K562 (cell line): ENCODE measurements at regions not wholly inside any gene's neighbourhood (a gene's known extent, or its start where the extent isn't known, plus 50 kb on each side); places are given as distances from the start of the nearest gene placed in this dataset.

Experiments
- ATAC-seq: fragments of 200-7000 bp; cut with Tn5 transposase; 3 replicates; pipeline ENCODE4 v1.9.1; 2020; ENCODE audit warnings: moderate library complexity
- BruUV-seq: library from RNA; stranded (reverse); fragments of 400-500 nt; replicated peaks from 2 replicates; lab custom pipeline; 2021; lab: Mats Ljungman, UMichigan
- CTCF ChIA-PET: fragments of 300-600 bp; formaldehyde crosslinking; extraction: SDS; loops from one replicate; lab custom pipeline; 2021; ENCODE audit warnings: low intra/inter-chr PET ratio; lab: Yijun Ruan, JAX
- POLR2A ChIA-PET: fragments of 300-600, 350-650 bp; sonication (Branson Sonifier 250); formaldehyde crosslinking; extraction: SDS; loops from one replicate; lab custom pipeline; 2021; ENCODE audit warnings: antibody characterized with exemption, inconsistent platforms; lab: Yijun Ruan, JAX
- DNase-seq, 4 experiments: peaks; one replicate each; pipeline versions ENCODE4 v3.0.0 to v3.0.0-alpha.2; 2011 to 2018; ENCODE audit warnings: low spot score in 3 of 4, mixed read lengths in 3 of 4; ENCODE audit errors: extremely low read depth in 1 of 4
- FAIRE-seq: peaks from 2 replicates; lab custom pipeline; 2011; peaks lifted over from hg19 to GRCh38; lab: Jason Lieb, UNC
- H2AFZ ChIP-seq: 2 replicates; pipeline ENCODE4 v1.6.0; 2011; ENCODE audit warnings: low read depth, low read length, control low read depth, inconsistent platforms
- H3K27ac ChIP-seq: fragments of 200-600 bp; 3 replicates; pipeline ENCODE4 v1.8.0; 2011; ENCODE audit warnings: low read depth, mild to moderate bottlenecking, control low read depth, inconsistent platforms, low read length, moderate library complexity, mixed read lengths; ENCODE audit errors: extremely low read depth
- H3K27me3 ChIP-seq, 2 experiments: fragments of 300-600 bp in 1 of 2; 2 replicates in 1 of 2; 3 replicates in 1 of 2; pipeline versions ENCODE4 v1.6.0 to v1.8.0; 2011; ENCODE audit warnings: inconsistent platforms in 2 of 2, low read length in 2 of 2, mild to moderate bottlenecking in 1 of 2, mixed read lengths in 1 of 2, moderate library complexity in 1 of 2; ENCODE audit not compliant: control insufficient read depth in 2 of 2, insufficient read depth in 2 of 2
- H3K36me3 ChIP-seq: fragments of 300-600 bp; 3 replicates; pipeline ENCODE4 v1.8.0; 2011; ENCODE audit warnings: mild to moderate bottlenecking, low read length, inconsistent platforms; ENCODE audit not compliant: control insufficient read depth, insufficient read depth
- H3K4me1 ChIP-seq, 2 experiments: fragments of 200-600 bp in 1 of 2; replicated peaks in 1 of 2; 2 replicates in 1 of 2; 3 replicates in 1 of 2; pipeline versions ENCODE4 v1.5.1 to v1.8.0; 2011; ENCODE audit warnings: inconsistent platforms in 2 of 2, low read length in 2 of 2, mild to moderate bottlenecking in 1 of 2, mixed read lengths in 1 of 2, moderate library complexity in 1 of 2; ENCODE audit not compliant: control insufficient read depth in 2 of 2, insufficient read depth in 2 of 2
- H3K4me2 ChIP-seq: 2 replicates; pipeline ENCODE4 v1.6.1; 2011; ENCODE audit warnings: low read length, control low read depth, inconsistent platforms, mixed read lengths; ENCODE audit not compliant: insufficient read depth
- H3K4me3 ChIP-seq: fragments of 200-600 bp; sonication (generic), shearing (Covaris generic); 2 replicates; pipeline ENCODE4 v1.5.1; 2016; ENCODE audit warnings: control low read depth, inconsistent platforms
- H3K79me2 ChIP-seq: fragments of 200-600 bp; 3 replicates; pipeline ENCODE4 v1.8.0; 2011; ENCODE audit warnings: low read length, inconsistent platforms; ENCODE audit not compliant: control insufficient read depth, insufficient read depth
- H3K9ac ChIP-seq, 2 experiments: 2 replicates each; pipeline versions ENCODE4 v1.6.0 to v1.6.1; 2011; ENCODE audit warnings: low read depth in 2 of 2, low read length in 2 of 2, control low read depth in 1 of 2, inconsistent platforms in 1 of 2, mild to moderate bottlenecking in 1 of 2, mixed read lengths in 1 of 2; ENCODE audit not compliant: insufficient read depth in 1 of 2
- H3K9me1 ChIP-seq: one replicate; pipeline ENCODE4 v1.6.0; 2011; ENCODE audit warnings: inconsistent platforms, mild to moderate bottlenecking, low read length, moderate library complexity; ENCODE audit not compliant: control insufficient read depth, insufficient read depth
- H3K9me3 ChIP-seq: replicated peaks from 2 replicates; pipeline ENCODE4 v1.5.1; 2011; ENCODE audit warnings: low read depth, low read length, inconsistent platforms; ENCODE audit not compliant: control insufficient read depth, insufficient read depth
- H4K20me1 ChIP-seq: replicated peaks from 2 replicates; pipeline ENCODE4 v1.6.1; 2011; ENCODE audit warnings: low read length, inconsistent platforms, mixed read lengths; ENCODE audit not compliant: control insufficient read depth, insufficient read depth
- BCLAF1 ChIP-seq, 2 experiments: fragments of 450-650 bp in 1 of 2; IDR thresholded peaks; 2 replicates each; pipeline ENCODE4 v1.6.1; 2011 to 2017; ENCODE audit warnings: low read depth in 2 of 2, antibody characterized with exemption in 1 of 2, borderline replicate concordance in 1 of 2, low read length in 1 of 2, mild to moderate bottlenecking in 1 of 2, mixed read lengths in 1 of 2; ENCODE audit not compliant: control insufficient read depth in 1 of 2
- EGR1 ChIP-seq: fragments of 450-650 bp; conservative IDR thresholded peaks from 2 replicates; pipeline ENCODE4 v1.6.1; 2017; ENCODE audit warnings: mild to moderate bottlenecking
- NR4A1 ChIP-seq, 2 experiments: fragments of 250-450 bp in 1 of 2; fragments of 450-650 bp in 1 of 2; sonication (Bioruptor Pico) in 1 of 2; IDR thresholded peaks; 2 replicates each; pipeline versions ENCODE4 v1.4.0 to v1.6.1; 2016 to 2020; ENCODE audit warnings: mild to moderate bottlenecking in 2 of 2, missing compliant biosample characterization in 1 of 2, missing genetic modification characterization in 1 of 2, moderate library complexity in 1 of 2
- SMAD3 ChIP-seq: fragments of 450-650 bp; formaldehyde crosslinking; conservative IDR thresholded peaks from 2 replicates; pipeline ENCODE4 v1.4.0; 2020; ENCODE audit warnings: mild to moderate bottlenecking
- SREBF1 ChIP-seq: fragments of 150-350 bp; IDR thresholded peaks from 2 replicates; pipeline ENCODE4 v1.6.1; 2014; ENCODE audit warnings: antibody characterized with exemption, low read depth, low read length, borderline replicate concordance
- STAT5A ChIP-seq: IDR thresholded peaks from 2 replicates; pipeline ENCODE4 v1.6.1; 2012; ENCODE audit warnings: low read length, inconsistent platforms, borderline replicate concordance
- ZNF511 ChIP-seq: sonication (generic); formaldehyde crosslinking; IDR thresholded peaks from 2 replicates; pipeline ENCODE4 v1.8.0; 2022; ENCODE audit warnings: mild to moderate bottlenecking, missing genetic modification reagents
- WGBS: fragments of 100-300 bp; shearing (Covaris generic); methylation state at CpG from one replicate; pipeline ENCODE4 v1.1.6; 2016; ENCODE audit warnings: low coverage, mixed read lengths; ENCODE audit not compliant: insufficient coverage; ENCODE audit errors: missing lambda C conversion rate; 5-methylcytosine and 5-hydroxymethylcytosine counted together
- in situ Hi-C: fragments of 300-500 bp; cut with MboI; formaldehyde crosslinking; loops from 4 replicates; pipeline ENCODE4 v1.15.0; 2018; ENCODE audit warnings: inconsistent platforms, mixed read lengths
- intact Hi-C: fragments of 100-400 bp; cut with micrococcal nuclease; formaldehyde crosslinking; loops from 2 replicates; pipeline ENCODE4 v1.14.2; 2022

- TF ChIP-seq BCLAF1 (IDR thresholded peaks at IDR 0.05; ENCODE audit: borderline replicate concordance in 1 of 2, control insufficient read depth in 1 of 2, low read depth in 2 of 2, low read length in 1 of 2) (no peak), STAT5A (no peak), ZNF511 (CRISPR knock-in tag) (no peak), EGR1 (no peak), SMAD3 (CRISPR knock-in tag) (no peak), NR4A1 (CRISPR knock-in tag; IDR thresholded peaks at IDR 0.05) (no peak), NR4A1 (tag; IDR thresholded peaks at IDR 0.05) (no peak)
Measured at GRCh38 chr12:90037740-90038139, 329.1 kb upstream of the ATP2B1 start (continued).

- ATAC-seq = no peak
- Histone ChIP-seq H3K27ac (no peak overlapping the region), H3K79me2 (no peaks in the 10 kb centered on the region), H3K9ac (no peak overlapping the region), H3K4me2 (no peak overlapping the region), H2AFZ (no peak overlapping the region), H3K4me1 (no peaks in the 10 kb centered on the region), H3K9me3 (no peaks in the 10 kb centered on the region), H3K9me1 (no peaks in the 10 kb centered on the region), H3K4me3 (no peak overlapping the region), H4K20me1 (no peaks in the 10 kb centered on the region), H3K27me3 (no peaks in the 10 kb centered on the region), H3K36me3 (no peaks in the 10 kb centered on the region)
- 0 out of 2 replicates have a peak, but pooled peaks have one; percentile 25 for TF ChIP-seq EGR1
- TF ChIP-seq SREBF1 = no peak
- no peak for DNase-seq
- 0% methylated on average over 2 of the region's 2 CpGs for WGBS
- POLR2A ChIA-PET = interaction anchor here (0.8 kb wide), 1 partner anchor 11 kb away, joined by 3 read pairs; no protein-coding TSS in a partner anchor
- BruUV-seq = no TSS peak
- CTCF ChIA-PET = no interaction called here
- intact Hi-C loops (no loop called here), in situ Hi-C loops (no loop called here)
- no peak for FAIRE-seq
Measured at GRCh38 chr12:90036637-90037036, 328.0 kb upstream of the ATP2B1 start.
